ENCODE measurements at regions not wholly inside any gene's neighbourhood (a gene's known extent, or its start where the extent isn't known, plus 50 kb on each side); places are given as distances from the start of the nearest gene placed in this dataset.

DNA sequence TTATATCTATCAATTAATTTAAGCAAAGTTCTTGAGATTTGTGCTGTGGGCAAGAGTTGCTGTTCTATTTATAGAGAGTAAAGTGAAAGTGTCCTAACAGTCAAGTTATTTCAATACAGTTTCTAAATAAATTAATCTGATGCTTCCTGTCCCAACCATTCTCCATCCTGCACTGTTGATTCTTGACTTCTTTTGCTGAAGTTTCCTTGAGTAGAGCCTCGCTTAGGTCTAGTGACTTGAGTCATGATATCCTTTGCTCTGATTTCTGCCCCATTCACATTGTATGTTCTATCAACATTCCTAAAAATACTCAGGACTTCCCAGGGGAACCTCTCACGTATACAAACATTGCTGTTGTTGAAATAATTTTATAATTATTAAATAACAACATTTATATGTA, 498.4 kb upstream of the ALCAM start:
- TF ChIP-seq CTCF (IDR thresholded peaks at IDR 0.05): no peak
- H3K36me3 Mint-ChIP-seq (ENCODE audit: low read depth): no peaks in the 10 kb centered on the region
- DNase-seq: no peak
- no peak overlapping the region for H3K4me3 Mint-ChIP-seq
- H3K4me1 Mint-ChIP-seq (ENCODE audit: low read depth): no peaks in the 10 kb centered on the region
- H3K9me3 ChIP-seq (ENCODE audit: control insufficient read depth in 1 of 2, insufficient read depth in 1 of 2, low read length in 2 of 2): no peaks in the 10 kb centered on the region
- ChIA-PET POLR2A (no interaction called here), CTCF (no interaction called here)
- H3K9me3 Mint-ChIP-seq: no peaks in the 10 kb centered on the region
- no peaks in the 10 kb centered on the region for H3K27me3 Mint-ChIP-seq
- no peak overlapping the region for H3K27ac ChIP-seq (ENCODE audit: low read depth in 1 of 2, low read length in 2 of 2)
- no peaks in the 10 kb centered on the region for H3K36me3 ChIP-seq (ENCODE audit: insufficient read depth, low read length)
- no peak overlapping the region for H3K27ac Mint-ChIP-seq
- no peak for ATAC-seq (ENCODE audit: poor library complexity)
- H3K27me3 ChIP-seq (ENCODE audit: control insufficient read depth in 1 of 2, insufficient read depth in 2 of 2, low read length in 2 of 2): no peaks in the 10 kb centered on the region
- intact Hi-C loops (cut with DNase I, micrococcal nuclease): no loop called here
- H3K4me3 ChIP-seq (ENCODE audit: low read length): no peak overlapping the region
- H3K4me1 ChIP-seq (ENCODE audit: insufficient read depth, low read length): no peaks in the 10 kb centered on the region

DNA sequence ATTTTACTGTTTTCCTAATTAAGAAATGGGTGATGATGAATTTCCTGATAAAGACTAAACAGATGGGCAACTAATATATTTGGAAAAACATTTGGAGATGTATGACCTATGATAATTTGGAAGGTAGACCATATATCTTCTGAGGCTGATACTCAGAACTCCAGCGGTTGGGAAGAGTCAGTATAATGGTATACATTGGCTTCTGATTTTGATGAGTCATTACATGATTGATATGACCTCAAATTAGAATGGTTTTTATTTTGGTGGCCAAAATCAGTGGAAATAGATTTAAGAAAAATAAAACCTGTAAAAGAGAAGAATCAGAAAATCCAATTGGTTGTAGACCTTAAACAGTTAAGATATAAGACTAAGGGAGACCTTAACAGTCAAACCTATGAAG, 496.4 kb upstream of the ALCAM start:
- Histone ChIP-seq H3K4me3 (ENCODE audit: low read length) (no peak overlapping the region), H3K4me1 (ENCODE audit: insufficient read depth, low read length) (no peaks in the 10 kb centered on the region), H3K9me3 (ENCODE audit: control insufficient read depth in 1 of 2, insufficient read depth in 1 of 2, low read length in 2 of 2) (no peaks in the 10 kb centered on the region), H3K27me3 (ENCODE audit: control insufficient read depth in 1 of 2, insufficient read depth in 2 of 2, low read length in 2 of 2) (no peaks in the 10 kb centered on the region), H3K27ac (ENCODE audit: low read depth in 1 of 2, low read length in 2 of 2) (no peak overlapping the region), H3K36me3 (ENCODE audit: insufficient read depth, low read length) (no peaks in the 10 kb centered on the region)
- Mint-ChIP-seq H3K9me3 (no peaks in the 10 kb centered on the region), H3K27me3 (no peaks in the 10 kb centered on the region), H3K4me3 (no peak overlapping the region), H3K4me1 (ENCODE audit: low read depth) (no peaks in the 10 kb centered on the region), H3K36me3 (ENCODE audit: low read depth) (no peaks in the 10 kb centered on the region), H3K27ac (no peak overlapping the region)
- DNase-seq (no peak), ATAC-seq (ENCODE audit: poor library complexity) (no peak)
- ChIA-PET POLR2A (no interaction called here), CTCF (no interaction called here)
- intact Hi-C loops (cut with DNase I, micrococcal nuclease): no loop called here
- no peak for TF ChIP-seq CTCF (IDR thresholded peaks at IDR 0.05)

GRCh38 chr3:104873331-104873730, 493.4 kb upstream of the ALCAM start:
- H3K4me3 ChIP-seq (ENCODE audit: low read length): no peak overlapping the region
- H3K4me3 Mint-ChIP-seq: no peak overlapping the region
- CTCF ChIA-PET: no interaction called here
- POLR2A ChIA-PET: no interaction called here
- no peaks in the 10 kb centered on the region for H3K4me1 ChIP-seq (ENCODE audit: insufficient read depth, low read length)
- H3K36me3 Mint-ChIP-seq (ENCODE audit: low read depth): no peaks in the 10 kb centered on the region
- ATAC-seq (ENCODE audit: poor library complexity) (no peak), DNase-seq (no peak)
- H3K27ac Mint-ChIP-seq: no peak overlapping the region
- no peak for TF ChIP-seq CTCF (IDR thresholded peaks at IDR 0.05)
- H3K4me1 Mint-ChIP-seq (ENCODE audit: low read depth): no peaks in the 10 kb centered on the region
- no peaks in the 10 kb centered on the region for H3K36me3 ChIP-seq (ENCODE audit: insufficient read depth, low read length)
- H3K27me3 ChIP-seq (ENCODE audit: control insufficient read depth in 1 of 2, insufficient read depth in 2 of 2, low read length in 2 of 2): no peaks in the 10 kb centered on the region
- intact Hi-C loops (cut with DNase I, micrococcal nuclease): no loop called here
- no peaks in the 10 kb centered on the region for H3K9me3 ChIP-seq (ENCODE audit: control insufficient read depth in 1 of 2, insufficient read depth in 1 of 2, low read length in 2 of 2)
- H3K9me3 Mint-ChIP-seq: peaks cover 3% of the 10 kb centered on the region
- H3K27me3 Mint-ChIP-seq: no peaks in the 10 kb centered on the region
- H3K27ac ChIP-seq (ENCODE audit: low read depth in 1 of 2, low read length in 2 of 2): no peak overlapping the region
